Upper lobe of right lung (tissue), 1 donor: ENCODE measurements at regions not wholly inside any gene's neighbourhood (a gene's known extent, or its start where the extent isn't known, plus 50 kb on each side); places are given as distances from the start of the nearest gene placed in this dataset.

Source experiments
- ATAC-seq: fragments of 200-7000 bp; cut with Tn5 transposase; one replicate; pipeline ENCODE4 v1.9.1; 2020; ENCODE audit warnings: mild to moderate bottlenecking, moderate library complexity
- DNase-seq: peaks from one replicate; pipeline ENCODE4 v3.0.0-alpha.2; 2020
- H3K27ac ChIP-seq: fragments of 200-600 bp; one replicate; pipeline ENCODE4 v1.8.0; 2022
- H3K27me3 ChIP-seq: fragments of 200-600 bp; one replicate; pipeline ENCODE4 v1.8.0; 2022; ENCODE audit warnings: mild to moderate bottlenecking
- H3K36me3 ChIP-seq: fragments of 200-600 bp; one replicate; pipeline ENCODE4 v1.8.0; 2022
- H3K4me1 ChIP-seq: fragments of 200-600 bp; one replicate; pipeline ENCODE4 v1.8.0; 2022
- H3K4me3 ChIP-seq: fragments of 200-600 bp; one replicate; pipeline ENCODE4 v1.8.0; 2022; ENCODE audit warnings: mild to moderate bottlenecking
- H3K9me3 ChIP-seq: fragments of 200-600 bp; one replicate; pipeline ENCODE4 v1.8.0; 2022
- CTCF ChIP-seq: fragments of 200-600 bp; IDR thresholded peaks from one replicate; pipeline ENCODE4 v1.8.0; 2022; ENCODE audit warnings: antibody characterized with exemption
- intact Hi-C: fragments of 100-400 bp; cut with DNase I; formaldehyde crosslinking; loops from one replicate; pipeline ENCODE4 v1.11.0; 2022
- donor health status: DM: no; HTN: yes; CAD: no; lungs with severe emphysema.

GRCh38 chr15:52922871-52923270 lies 132.7 kb upstream of the ONECUT1 start:
- intact Hi-C loops, result no loop called here
- no peaks in the 10 kb centered on the region for H3K9me3 ChIP-seq
- H3K36me3 ChIP-seq, result no peaks in the 10 kb centered on the region
- DNase-seq (no peak), ATAC-seq (no peak)
- TF ChIP-seq CTCF, result no peak
- H3K27me3 ChIP-seq, result peaks cover 16% of the 10 kb centered on the region
- no peaks in the 10 kb centered on the region for H3K4me1 ChIP-seq
- no peak overlapping the region for H3K27ac ChIP-seq
- H3K4me3 ChIP-seq, result no peak overlapping the region

- no peak for TF ChIP-seq CTCF
- DNase-seq, result no peak
- no peaks in the 10 kb centered on the region for H3K36me3 ChIP-seq
- H3K27me3 ChIP-seq, result no peaks in the 10 kb centered on the region
- no peaks in the 10 kb centered on the region for H3K4me1 ChIP-seq
- no peak for ATAC-seq
- H3K27ac ChIP-seq, result no peak overlapping the region
- H3K9me3 ChIP-seq, result no peaks in the 10 kb centered on the region
- intact Hi-C loops, result no loop called here
- H3K4me3 ChIP-seq, result no peak overlapping the region
These were observed 122.0 kb upstream of the ONECUT1 start for GRCh38 chr15:52912172-52912571.

- no peak overlapping the region for H3K4me3 ChIP-seq
- TF ChIP-seq CTCF, result no peak
- no peaks in the 10 kb centered on the region for H3K4me1 ChIP-seq
- ATAC-seq (no peak), DNase-seq (no peak)
- intact Hi-C loops, result no loop called here
- H3K27ac ChIP-seq, result no peak overlapping the region
- H3K27me3 ChIP-seq, result no peaks in the 10 kb centered on the region
- no peaks in the 10 kb centered on the region for H3K36me3 ChIP-seq
- H3K9me3 ChIP-seq, result no peaks in the 10 kb centered on the region
These were observed 103.2 kb upstream of the ONECUT1 start for GRCh38 chr15:52893338-52893737.

GRCh38 chr15:52879904-52880303 lies 89.8 kb upstream of the ONECUT1 start:
- no peaks in the 10 kb centered on the region for H3K4me1 ChIP-seq
- no peak for ATAC-seq
- DNase-seq, result no peak
- no peaks in the 10 kb centered on the region for H3K27me3 ChIP-seq
- no peak overlapping the region for H3K27ac ChIP-seq
- no peaks in the 10 kb centered on the region for H3K9me3 ChIP-seq
- H3K4me3 ChIP-seq, result no peak overlapping the region
- intact Hi-C loops, result no loop called here
- TF ChIP-seq CTCF, result no peak
- no peaks in the 10 kb centered on the region for H3K36me3 ChIP-seq

GRCh38 chr15:52879145-52879544 lies 89.0 kb upstream of the ONECUT1 start:
- Histone ChIP-seq H3K36me3 (no peaks in the 10 kb centered on the region), H3K27me3 (no peaks in the 10 kb centered on the region), H3K9me3 (no peaks in the 10 kb centered on the region), H3K4me3 (no peak overlapping the region), H3K27ac (no peak overlapping the region), H3K4me1 (no peaks in the 10 kb centered on the region)
- TF ChIP-seq CTCF, result no peak
- no peak for ATAC-seq
- intact Hi-C loops, result no loop called here
- DNase-seq, result no peak

GRCh38 chr15:52876991-52877663 lies 87.0 kb upstream of the ONECUT1 start:
- H3K9me3 ChIP-seq, result no peaks in the 10 kb centered on the region
- no peaks in the 10 kb centered on the region for H3K27me3 ChIP-seq
- no peaks in the 10 kb centered on the region for H3K4me1 ChIP-seq
- ATAC-seq, result no peak
- no peak for TF ChIP-seq CTCF
- H3K36me3 ChIP-seq, result no peaks in the 10 kb centered on the region
- H3K4me3 ChIP-seq, result no peak overlapping the region
- no peak for DNase-seq
- intact Hi-C loops, result no loop called here
- H3K27ac ChIP-seq, result no peak overlapping the region
